ENCODE measurements at regions not wholly inside any gene's neighbourhood (a gene's known extent, or its start where the extent isn't known, plus 50 kb on each side); places are given as distances from the start of the nearest gene placed in this dataset.

- Mint-ChIP-seq H3K4me1 (peaks cover 16% of the 10 kb centered on the region), H3K4me3 (no peak overlapping the region), H3K27ac (no peak overlapping the region), H3K9me3 (no peaks in the 10 kb centered on the region), H3K36me3 (ENCODE audit: low read depth) (no peaks in the 10 kb centered on the region), H3K27me3 (ENCODE audit: insufficient read depth, low read depth, poor library complexity) (peaks cover 3% of the 10 kb centered on the region)
- H3K4me2 ChIP-seq, result no peak overlapping the region
- H3K4me1 ChIP-seq (ENCODE audit: insufficient read depth), result peaks cover 15% of the 10 kb centered on the region
- no peaks in the 10 kb centered on the region for H3F3A ChIP-seq (replicated peaks; ENCODE audit: low read depth)
- ATAC-seq (peak; percentile 36; the same call in 1 of the 3 replicates), DNase-seq (ENCODE audit: low spot score) (peak; percentile 15)
- TF ChIP-seq, protein P1, sequence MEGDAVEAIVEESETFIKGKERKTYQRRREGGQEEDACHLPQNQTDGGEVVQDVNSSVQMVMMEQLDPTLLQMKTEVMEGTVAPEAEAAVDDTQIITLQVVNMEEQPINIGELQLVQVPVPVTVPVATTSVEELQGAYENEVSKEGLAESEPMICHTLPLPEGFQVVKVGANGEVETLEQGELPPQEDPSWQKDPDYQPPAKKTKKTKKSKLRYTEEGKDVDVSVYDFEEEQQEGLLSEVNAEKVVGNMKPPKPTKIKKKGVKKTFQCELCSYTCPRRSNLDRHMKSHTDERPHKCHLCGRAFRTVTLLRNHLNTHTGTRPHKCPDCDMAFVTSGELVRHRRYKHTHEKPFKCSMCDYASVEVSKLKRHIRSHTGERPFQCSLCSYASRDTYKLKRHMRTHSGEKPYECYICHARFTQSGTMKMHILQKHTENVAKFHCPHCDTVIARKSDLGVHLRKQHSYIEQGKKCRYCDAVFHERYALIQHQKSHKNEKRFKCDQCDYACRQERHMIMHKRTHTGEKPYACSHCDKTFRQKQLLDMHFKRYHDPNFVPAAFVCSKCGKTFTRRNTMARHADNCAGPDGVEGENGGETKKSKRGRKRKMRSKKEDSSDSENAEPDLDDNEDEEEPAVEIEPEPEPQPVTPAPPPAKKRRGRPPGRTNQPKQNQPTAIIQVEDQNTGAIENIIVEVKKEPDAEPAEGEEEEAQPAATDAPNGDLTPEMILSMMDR (conservative IDR thresholded peaks at IDR 0.05; ENCODE audit: low read depth in 2 of 2), result no peak
- TF ChIP-seq ZNF462 (CRISPR knock-in tag; IDR thresholded peaks at IDR 0.05) (no peak), POLR2AphosphoS5 (IDR thresholded peaks at IDR 0.05; ENCODE audit: low read depth) (no peak), ZNF114 (CRISPR knock-in tag; IDR thresholded peaks at IDR 0.05) (no peak), ZNF331 (CRISPR knock-in tag; IDR thresholded peaks at IDR 0.05; ENCODE audit: low read depth) (no peak), JUNB (IDR thresholded peaks at IDR 0.05; ENCODE audit: unreplicated experiment) (no peak), CREB1 (CRISPR knock-in tag; IDR thresholded peaks at IDR 0.05; ENCODE audit: low read depth) (no peak), EZH2phosphoT487 (IDR thresholded peaks at IDR 0.05; ENCODE audit: unreplicated experiment) (no peak), STAT1 (IDR thresholded peaks at IDR 0.05; ENCODE audit: unreplicated experiment) (no peak)
- TF ChIP-seq, protein P2, sequence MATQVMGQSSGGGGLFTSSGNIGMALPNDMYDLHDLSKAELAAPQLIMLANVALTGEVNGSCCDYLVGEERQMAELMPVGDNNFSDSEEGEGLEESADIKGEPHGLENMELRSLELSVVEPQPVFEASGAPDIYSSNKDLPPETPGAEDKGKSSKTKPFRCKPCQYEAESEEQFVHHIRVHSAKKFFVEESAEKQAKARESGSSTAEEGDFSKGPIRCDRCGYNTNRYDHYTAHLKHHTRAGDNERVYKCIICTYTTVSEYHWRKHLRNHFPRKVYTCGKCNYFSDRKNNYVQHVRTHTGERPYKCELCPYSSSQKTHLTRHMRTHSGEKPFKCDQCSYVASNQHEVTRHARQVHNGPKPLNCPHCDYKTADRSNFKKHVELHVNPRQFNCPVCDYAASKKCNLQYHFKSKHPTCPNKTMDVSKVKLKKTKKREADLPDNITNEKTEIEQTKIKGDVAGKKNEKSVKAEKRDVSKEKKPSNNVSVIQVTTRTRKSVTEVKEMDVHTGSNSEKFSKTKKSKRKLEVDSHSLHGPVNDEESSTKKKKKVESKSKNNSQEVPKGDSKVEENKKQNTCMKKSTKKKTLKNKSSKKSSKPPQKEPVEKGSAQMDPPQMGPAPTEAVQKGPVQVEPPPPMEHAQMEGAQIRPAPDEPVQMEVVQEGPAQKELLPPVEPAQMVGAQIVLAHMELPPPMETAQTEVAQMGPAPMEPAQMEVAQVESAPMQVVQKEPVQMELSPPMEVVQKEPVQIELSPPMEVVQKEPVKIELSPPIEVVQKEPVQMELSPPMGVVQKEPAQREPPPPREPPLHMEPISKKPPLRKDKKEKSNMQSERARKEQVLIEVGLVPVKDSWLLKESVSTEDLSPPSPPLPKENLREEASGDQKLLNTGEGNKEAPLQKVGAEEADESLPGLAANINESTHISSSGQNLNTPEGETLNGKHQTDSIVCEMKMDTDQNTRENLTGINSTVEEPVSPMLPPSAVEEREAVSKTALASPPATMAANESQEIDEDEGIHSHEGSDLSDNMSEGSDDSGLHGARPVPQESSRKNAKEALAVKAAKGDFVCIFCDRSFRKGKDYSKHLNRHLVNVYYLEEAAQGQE (IDR thresholded peaks at IDR 0.05; ENCODE audit: unreplicated experiment), result no peak
- TF ChIP-seq, protein P3, sequence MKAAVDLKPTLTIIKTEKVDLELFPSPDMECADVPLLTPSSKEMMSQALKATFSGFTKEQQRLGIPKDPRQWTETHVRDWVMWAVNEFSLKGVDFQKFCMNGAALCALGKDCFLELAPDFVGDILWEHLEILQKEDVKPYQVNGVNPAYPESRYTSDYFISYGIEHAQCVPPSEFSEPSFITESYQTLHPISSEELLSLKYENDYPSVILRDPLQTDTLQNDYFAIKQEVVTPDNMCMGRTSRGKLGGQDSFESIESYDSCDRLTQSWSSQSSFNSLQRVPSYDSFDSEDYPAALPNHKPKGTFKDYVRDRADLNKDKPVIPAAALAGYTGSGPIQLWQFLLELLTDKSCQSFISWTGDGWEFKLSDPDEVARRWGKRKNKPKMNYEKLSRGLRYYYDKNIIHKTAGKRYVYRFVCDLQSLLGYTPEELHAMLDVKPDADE (IDR thresholded peaks at IDR 0.05), result no peak
- no peak overlapping the region for H3K4me3 ChIP-seq
- H4K20me1 ChIP-seq (replicated peaks; ENCODE audit: insufficient read depth), result no peaks in the 10 kb centered on the region
- no peaks in the 10 kb centered on the region for H3K27me3 ChIP-seq (ENCODE audit: insufficient read depth)
- H3K9me2 ChIP-seq (ENCODE audit: insufficient read depth), result no peaks in the 10 kb centered on the region
- H3K79me2 ChIP-seq (replicated peaks; ENCODE audit: insufficient read depth), result no peaks in the 10 kb centered on the region
- no peak overlapping the region for H3K27ac ChIP-seq (ENCODE audit: low read depth)
- H2AFZ ChIP-seq, result no peak overlapping the region
- H3K36me3 ChIP-seq (ENCODE audit: insufficient read depth), result no peaks in the 10 kb centered on the region
These were observed 58.4 kb upstream of the PRDM1 start for GRCh38 chr6:106027758-106028157.
